C4-2B (cell line): ENCODE measurements at regions not wholly inside any gene's neighbourhood (a gene's known extent, or its start where the extent isn't known, plus 50 kb on each side); places are given as distances from the start of the nearest gene placed in this dataset.

Experiments used
- CTCF ChIP-seq: fragments of 450-650 bp; conservative IDR thresholded peaks from 2 replicates; pipeline ENCODE4 v1.5.1; 2017; ENCODE audit warnings: mild to moderate bottlenecking
- ZFX ChIP-seq: fragments of 450-650 bp; IDR thresholded peaks from 2 replicates; pipeline ENCODE4 v1.6.1; 2017

DNA sequence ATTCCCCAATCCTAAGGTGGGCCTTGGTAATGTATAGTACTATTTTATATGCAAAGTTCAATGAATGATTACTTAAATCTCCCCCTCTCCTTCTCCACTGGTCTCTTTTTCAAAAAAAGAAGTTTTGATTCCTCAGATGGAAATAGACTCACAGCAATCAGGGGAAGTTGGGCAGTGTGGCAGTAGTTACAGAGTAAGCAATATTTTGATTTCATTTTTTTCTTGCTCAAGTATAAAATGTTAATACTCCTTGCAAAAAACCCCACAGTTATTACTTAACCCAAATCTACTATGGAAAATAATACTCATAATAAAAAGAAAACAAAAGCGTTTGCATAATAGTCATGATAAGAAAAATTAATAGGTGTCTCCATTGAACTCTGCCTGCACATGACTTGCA lies 56.9 kb upstream of the CXCL8 start:
- no peak for TF ChIP-seq CTCF
- no peak for TF ChIP-seq ZFX
